ENCODE measurements at regions not wholly inside any gene's neighbourhood (a gene's known extent, or its start where the extent isn't known, plus 50 kb on each side); places are given as distances from the start of the nearest gene placed in this dataset.

DNA sequence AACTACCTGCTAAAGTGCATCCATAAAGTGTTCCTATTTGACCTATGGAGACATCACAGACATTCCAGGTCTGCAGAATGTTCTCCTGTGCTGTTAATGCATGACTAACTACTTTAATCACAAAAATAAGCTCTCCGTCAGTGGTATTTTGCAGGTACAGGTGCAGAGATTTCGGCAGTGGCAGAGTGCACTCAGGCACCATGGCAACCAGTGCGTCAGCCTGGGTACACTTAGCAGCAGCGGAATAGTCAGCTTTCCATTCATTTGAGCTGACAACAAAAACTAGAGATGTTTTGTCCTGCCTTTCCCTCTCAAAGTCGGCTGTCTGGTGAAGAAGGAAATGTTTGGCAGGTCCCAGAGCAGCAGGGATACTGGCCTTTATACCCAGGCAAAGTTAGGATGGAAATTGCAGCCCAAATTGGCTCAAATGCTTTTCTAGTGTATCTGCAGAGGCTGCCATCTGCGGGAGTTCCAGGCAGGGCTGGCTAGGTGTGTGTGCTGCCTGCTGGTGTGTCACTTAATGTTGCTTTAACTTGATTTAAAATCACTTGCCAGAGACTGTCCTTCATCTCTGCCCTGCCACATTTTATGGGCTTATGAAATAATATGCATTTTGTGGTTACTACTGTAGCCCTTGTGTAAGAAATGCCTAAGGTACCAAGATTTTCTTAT lies 195.8 kb downstream of the RAP2A start:
- DNase-seq (ENCODE audit: extremely low read depth, low read depth, low spot score): no peak

DNA sequence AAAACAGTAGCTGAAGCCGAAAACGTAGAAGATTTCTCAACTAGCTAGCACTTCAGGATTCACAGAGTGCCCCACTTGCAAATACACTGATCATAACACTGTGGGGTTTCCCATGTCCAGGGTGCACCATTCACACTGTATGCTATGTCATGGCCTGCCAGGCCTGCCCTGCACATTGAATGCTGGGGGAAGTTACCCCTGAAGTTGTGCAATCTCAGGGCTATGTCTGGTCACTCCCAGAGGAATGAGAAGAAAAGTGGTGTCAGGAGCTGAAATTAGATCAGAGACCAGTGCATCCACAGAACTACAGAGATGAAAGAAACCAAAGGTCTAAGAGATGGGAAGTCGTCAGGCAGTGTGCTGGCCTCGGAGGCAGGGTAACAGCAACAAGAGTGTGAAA lies 196.8 kb downstream of the RAP2A start:
- no peak for DNase-seq (ENCODE audit: extremely low read depth, low read depth, low spot score)

DNA sequence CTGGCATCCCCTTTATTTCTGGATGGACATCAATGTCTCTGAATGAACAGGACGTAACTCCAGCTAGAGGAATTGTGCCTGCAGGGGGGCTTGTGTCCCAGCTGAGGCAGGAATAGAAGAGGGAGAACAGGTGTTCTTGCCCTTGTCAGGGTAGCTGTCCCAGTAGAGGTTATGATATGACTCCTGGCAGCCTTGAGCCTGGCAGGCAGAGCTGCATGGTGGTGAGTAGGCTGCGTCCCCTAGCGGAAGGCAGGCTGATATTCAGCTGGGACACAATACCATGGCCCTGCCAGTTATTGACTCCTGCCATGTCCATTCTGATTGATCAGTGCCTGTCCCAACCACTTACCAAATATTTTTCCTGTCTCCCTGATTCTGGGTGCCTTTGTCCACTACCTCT lies 197.2 kb downstream of the RAP2A start:
- no peak for DNase-seq (ENCODE audit: extremely low read depth, low read depth, low spot score)

DNA sequence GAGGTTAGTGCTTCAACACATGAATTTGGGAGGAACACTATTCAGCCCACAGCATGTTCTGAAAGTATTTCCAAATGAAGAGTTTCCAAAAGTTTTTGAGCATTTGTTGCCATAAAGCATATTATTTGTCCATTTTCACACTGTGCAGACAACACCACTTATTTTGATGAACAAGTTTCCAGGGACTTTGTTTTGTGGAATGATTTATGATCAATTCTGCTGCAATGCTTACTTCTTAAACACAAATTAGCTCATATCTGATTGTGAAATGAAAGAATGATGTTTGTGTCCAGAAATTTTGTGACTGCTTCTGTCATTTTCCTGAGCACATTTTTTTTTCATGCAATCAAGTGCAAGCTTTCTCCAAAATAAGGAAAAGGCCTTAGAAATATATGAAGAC lies 205.3 kb downstream of the RAP2A start:
- no peak for DNase-seq (ENCODE audit: extremely low read depth, low read depth, low spot score)

DNA sequence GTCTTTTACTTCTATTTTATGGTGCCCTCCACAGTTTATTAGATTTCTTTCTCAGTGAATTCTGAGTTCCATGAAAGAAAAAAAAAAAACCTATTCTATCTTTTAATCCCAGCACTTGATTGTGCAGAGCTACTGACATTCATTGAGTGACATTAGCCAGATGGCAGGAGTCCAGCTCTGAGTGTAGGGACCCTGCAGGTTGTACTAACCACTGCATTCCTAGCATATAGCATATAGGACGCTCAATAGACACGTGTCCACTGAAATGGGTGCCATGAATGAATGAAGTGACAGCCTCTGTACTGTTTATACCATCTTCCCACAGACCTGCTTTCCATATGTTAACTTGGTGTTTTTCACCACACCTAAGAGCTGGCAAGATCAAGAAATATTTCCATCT lies 206.3 kb downstream of the RAP2A start:
- DNase-seq (ENCODE audit: extremely low read depth, low read depth, low spot score): no peak

DNA sequence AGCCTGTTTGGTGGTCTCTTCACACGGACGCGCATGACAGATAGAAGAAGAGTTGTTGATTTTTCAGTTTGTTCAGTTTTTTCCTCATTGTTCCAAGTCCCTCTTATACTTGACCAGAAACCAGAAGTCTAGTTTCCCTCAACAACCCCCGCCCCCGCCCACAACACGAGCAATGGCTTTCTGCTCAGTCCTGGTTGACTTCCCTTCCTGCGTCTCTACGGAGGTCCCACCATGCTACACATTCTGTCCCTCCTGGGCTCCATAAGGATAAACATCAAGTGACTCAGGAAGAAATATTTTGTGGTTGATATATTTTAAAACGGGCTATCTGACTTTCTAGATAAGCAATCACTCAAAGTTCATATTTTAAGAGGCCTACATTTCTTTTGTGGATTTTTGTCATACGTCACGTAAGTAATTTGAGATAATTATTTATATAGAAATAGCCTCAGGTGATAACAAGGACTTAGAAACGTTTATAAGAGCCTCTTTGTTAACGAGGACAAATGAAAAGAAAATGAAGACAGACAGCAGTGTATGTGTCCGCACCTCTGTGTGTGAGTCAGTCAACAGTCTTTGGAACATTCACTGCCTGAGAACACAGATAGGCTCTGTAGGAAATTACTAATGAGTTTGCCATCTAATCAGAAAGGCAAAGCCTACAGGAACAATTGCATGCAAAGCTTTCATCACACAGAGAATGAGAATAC lies 214.4 kb downstream of the RAP2A start:
- no peak for DNase-seq (ENCODE audit: extremely low read depth, low read depth, low spot score)

DNA sequence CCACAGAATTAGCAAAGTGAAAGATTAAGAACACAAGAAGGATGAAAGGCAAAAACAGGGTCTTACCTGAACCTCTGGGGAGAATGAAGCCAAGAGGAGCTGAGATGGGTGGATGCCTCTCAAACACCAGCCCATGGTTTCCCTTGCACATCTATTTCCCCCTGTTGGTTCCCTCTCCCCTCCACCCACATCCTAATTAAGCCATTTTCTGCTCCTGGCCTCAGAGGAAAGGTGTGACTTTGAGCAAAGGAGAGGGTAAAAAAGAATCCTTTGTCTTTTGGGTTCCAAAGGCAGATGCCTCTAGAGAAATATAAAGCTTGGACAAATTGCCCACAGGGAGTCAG lies 214.9 kb downstream of the RAP2A start:
- DNase-seq (ENCODE audit: extremely low read depth, low read depth, low spot score): no peak

DNA sequence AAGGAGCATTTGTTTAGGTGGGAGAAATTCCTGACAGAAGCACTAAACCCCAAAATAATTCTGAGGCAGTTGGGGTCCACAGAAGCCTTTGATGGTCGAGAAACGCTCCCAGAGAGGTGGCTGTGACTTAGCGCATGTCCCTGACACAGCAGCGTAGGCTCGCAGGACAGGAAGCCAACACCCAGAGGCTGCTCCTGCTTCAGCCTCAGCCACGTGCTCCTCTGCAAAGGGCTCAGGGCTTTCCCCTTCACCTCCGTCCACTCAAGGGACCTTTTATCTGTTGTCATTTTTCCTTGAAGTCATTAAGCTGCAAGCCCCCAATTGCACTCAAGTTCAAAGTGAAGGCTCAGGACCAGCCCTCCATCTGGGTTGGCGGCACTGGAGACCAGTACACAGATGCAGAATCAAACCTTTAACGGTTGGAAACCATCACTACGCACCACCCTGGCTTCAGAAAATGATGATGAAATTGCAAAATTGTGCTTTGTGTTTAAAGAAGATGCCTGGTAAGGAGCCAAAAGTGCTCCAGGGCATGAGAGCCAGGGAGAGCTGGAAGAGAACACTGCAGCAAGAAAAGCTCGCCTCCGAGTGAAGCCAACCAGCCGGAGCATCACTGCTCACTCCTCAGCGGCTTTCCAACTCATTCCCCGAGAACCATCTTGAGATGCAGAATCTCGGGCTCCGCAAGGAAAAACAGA lies 219.6 kb downstream of the RAP2A start:
- DNase-seq (ENCODE audit: extremely low read depth, low read depth, low spot score): no peak

DNA sequence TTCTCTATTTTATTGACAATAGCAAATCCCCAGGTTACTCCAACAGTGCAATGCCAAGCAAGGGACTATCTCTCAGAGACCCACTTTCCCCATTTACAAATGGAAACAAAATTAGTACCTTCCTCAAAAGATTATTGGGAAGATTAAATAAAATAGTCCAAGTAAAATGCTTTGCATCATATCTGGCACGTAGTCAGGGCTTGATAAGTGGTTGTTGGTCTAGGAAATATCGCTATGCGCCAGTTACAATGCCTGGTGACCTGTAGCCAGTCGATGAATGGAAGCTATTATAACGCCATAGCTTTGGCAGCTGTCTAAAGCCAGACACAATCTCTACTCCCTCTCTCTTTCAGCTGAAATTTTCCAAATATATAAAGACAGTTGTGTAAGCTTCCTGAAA lies 220.3 kb downstream of the RAP2A start:
- no peak for DNase-seq (ENCODE audit: extremely low read depth, low read depth, low spot score)

DNA sequence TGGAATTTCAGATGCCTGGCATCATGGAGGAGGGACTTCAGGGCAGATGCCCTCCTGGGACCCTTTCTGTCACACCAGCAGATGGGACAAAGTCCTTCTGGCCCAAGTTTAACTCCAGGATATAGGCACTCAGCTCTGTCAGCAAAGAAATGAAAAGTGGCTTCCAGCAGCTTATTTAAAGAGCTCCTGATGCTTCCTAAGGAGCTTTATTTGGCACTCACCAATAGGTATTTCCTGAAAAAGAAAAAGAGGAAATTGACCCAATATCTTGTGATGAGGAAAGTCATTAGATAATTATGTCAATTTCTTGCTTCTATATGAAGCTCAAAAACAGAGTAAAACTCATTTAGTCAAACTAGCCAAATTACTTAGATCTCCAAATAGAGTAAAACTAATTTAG lies 224.6 kb downstream of the RAP2A start:
- no peak for DNase-seq (ENCODE audit: extremely low read depth, low read depth, low spot score)

DNA sequence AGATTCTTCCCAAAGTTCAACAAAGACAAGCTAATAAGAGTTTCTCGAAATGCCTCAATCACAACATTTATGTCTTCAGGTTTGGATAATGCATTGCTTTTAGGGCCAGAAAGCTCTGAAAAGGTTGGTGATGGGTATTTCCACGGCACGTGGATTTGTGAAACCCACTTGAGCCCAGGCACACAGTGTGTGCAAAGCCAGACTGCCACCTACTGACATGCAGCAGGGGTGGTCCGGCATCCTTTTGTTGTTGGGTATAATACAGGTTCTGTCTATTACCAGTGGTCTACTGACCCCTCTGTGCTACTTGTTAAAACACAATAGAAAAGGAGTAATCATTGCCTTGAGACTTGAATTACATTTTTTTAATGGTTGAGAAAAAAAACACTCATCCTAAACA lies 225.6 kb downstream of the RAP2A start:
- DNase-seq (ENCODE audit: extremely low read depth, low read depth, low spot score): no peak

DNA sequence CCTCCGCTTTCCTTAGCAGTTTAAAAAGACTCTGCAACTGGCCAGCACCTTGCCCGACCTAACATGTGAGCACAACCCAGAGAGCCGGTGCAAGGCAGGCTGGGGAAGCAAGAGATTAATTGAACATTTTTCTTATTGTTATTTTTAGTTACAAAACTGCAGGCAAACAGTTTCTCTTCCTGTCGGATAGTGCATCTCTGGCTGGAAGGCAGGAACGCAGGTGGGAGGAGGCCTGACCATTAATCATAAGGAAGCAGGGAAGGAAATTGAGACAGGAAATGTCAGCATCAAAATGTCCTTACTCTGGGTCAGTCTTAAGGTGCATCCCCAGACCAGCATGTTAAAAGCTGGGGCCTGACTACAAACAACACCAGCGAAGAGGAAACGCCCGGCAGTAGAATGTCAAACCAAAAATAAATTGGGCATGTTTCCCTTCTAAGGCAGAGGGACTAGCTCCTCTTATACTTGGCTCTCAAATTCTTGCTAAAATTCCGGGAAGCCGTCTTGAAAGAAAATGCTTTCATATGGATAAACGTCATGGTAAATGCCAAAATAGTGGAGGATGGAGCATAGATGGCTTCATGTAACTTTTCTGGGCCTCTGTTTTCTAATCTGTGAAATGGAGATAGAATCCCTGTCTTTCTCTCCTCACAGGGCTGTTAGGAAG lies 226.8 kb downstream of the RAP2A start:
- DNase-seq (ENCODE audit: extremely low read depth, low read depth, low spot score): no peak

DNA sequence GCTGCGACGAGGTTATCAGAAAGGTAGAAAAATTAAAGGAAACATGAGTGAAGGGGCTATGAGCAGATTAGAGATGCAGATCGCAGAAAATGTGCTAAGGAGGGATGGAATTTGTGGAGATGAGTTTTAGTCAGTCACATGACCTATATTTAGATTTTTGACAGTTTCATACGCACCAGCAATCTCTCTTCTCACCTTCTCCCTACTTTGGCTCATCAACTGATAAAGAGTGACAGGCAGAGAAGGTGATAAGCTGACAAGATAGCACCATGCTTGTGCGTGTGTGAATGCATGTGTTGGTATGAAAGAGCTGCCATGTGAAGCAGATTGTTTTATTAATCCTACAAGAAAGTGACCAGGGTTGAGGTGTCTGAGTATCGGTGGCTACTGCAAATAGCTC lies 252.6 kb downstream of the RAP2A start:
- no peak for DNase-seq (ENCODE audit: extremely low read depth, low read depth, low spot score)

DNA sequence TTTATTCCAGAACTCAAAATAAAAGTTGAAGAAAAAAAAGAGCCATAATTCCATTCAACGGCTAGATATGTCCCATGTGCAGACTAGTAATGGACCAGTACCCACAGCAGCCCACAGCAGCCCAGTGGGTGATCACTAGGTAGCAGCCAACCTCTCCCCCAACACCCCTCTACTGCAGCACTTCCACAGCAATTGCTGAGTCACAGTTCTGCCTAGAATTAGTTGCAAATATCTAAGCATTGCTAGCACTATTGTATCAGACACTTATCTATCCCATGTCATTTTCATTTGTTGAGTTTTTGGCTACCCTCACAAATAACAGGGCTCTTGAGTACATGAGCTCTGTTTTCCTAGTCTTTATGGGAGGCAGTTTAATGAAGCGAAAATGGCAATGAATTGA lies 258.7 kb downstream of the RAP2A start:
- DNase-seq (ENCODE audit: extremely low read depth, low read depth, low spot score): no peak

DNA sequence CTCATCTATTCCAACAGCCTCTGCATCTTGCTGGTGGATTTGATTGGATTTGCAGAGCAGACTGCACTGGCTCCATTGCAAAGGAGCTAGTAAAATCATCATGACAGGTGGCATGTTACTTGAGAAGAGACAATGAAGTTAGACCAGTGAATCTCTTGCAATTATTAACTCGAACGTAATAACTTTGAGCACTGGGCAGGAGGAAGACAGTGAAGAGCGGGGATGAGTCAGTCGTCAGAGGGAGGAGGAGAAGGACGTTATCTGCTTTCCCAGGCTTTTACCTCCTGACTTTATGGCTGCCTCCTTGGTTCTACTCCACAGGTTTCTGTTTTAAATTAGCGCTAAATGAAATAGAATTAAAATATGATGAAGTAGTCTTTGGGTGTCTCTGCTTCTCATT lies 257.8 kb upstream of the IPO5 start:
- no peak for DNase-seq (ENCODE audit: extremely low read depth, low read depth, low spot score)

DNA sequence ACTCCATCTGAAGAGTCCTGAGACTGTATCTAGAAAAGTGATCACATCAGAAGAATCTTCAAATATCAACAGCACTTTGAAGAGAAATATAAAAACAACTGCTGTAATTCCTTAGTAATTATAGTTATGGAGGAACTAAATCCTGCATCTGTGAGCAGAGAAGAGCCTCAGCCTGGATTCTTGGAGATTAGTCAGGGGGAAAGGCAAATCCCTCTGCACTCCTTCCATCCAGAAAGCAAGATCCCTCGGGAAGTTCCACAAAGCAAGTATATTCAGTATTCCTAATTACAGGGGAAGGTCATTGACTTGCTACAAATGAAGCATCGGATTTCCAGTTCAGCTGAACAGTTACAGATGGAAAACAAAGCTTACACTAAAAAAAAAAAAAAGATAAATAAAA lies 256.6 kb upstream of the IPO5 start:
- DNase-seq (ENCODE audit: extremely low read depth, low read depth, low spot score): no peak

DNA sequence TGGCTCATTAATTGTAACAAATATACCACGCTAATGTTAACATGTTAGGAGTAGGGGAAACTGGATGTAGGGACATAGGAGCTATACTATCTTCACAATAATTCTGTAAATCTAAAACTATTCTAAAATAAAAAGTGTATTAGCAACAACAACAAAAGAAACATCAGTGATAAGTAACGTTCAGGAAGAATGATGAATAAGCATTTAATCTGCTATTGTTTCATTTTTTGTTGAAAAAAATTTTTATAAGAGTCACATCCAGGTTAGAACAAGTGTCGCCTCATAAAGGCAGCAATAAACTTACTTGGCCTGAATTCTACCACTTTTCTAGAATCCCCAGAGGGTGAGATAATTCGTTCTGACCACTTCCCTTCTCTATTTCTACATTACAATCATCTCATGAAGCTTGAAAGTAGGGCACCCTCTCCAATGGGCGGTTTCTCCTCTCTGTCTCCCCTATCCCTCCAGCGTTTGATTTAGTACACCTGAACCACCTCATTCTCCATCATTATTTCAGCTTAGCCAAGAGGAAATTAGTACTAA lies 253.1 kb upstream of the IPO5 start:
- DNase-seq (ENCODE audit: extremely low read depth, low read depth, low spot score): no peak

DNA sequence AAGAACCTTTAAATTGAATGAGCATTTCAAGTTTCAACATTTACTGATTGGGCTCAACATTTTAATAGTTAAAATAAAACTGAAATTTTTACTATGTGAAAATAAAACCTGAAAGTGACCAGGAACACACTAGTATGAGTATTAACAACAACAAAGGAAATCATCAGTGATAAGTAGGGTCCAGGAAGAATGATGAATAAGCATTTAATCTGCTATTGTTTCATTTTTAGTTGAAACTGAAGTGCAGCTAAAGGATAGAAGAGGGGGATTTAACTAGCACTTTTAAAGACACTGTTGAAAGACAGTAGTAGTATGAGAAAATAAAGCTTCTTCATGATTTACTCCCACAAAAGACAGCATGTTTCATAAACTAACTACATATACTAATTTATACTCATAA lies 250.9 kb upstream of the IPO5 start:
- no peak for DNase-seq (ENCODE audit: extremely low read depth, low read depth, low spot score)

DNA sequence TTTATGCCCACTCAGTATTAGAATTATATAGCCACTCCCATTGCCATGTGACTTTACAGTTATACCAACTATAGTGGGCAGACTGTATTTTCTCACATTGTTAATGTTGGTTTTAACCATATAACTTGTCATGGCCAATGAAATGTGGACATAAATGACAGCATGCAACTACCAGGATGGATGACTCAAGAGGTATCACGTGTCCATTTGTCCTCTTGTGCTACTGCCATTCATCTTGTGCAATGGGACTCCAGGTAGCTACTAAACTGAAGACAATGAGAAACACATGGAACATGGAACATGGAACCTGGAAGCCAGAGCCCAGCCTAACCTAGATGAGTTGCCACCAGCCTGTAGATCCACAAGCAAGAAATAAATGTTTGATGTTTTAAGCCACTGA lies 242.7 kb upstream of the IPO5 start:
- DNase-seq (ENCODE audit: extremely low read depth, low read depth, low spot score): no peak

DNA sequence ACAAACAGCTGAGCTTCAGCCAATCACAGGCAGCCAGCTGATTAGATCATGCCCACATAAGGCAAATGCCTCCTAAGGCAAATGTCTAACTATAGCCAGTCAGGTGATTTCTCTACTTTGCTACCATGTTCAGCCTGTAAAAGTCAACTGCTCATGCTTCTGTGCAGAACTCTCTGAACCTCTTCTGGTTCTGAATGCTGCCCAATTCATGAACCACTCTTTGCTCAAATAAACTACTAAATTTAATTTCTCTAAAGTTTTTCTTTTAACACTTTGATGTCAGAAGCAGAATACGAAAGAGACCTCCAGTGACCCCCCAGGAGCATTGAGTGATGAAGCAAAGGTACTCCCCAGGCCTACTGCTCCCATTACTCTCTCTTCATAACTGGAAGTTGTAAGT lies 240.7 kb upstream of the IPO5 start:
- no peak for DNase-seq (ENCODE audit: extremely low read depth, low read depth, low spot score)

DNA sequence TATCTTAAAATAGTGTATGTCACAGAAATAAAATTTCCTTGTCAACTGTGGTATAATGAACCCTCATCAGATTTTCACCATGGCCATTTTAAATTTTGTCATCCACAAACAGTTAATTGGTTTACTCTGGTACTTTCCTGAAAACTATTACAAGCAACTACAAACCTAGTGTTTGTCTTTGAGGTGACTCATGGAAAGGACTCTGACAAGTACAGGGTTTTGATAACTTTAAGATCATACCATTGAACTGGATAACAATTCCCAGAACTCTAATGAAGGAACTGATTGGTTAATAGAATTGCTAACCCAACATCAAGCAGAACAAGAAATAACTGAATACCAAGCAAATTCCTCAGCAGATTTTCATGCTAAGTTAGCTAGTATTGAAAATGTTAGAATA lies 237.7 kb upstream of the IPO5 start:
- no peak for DNase-seq (ENCODE audit: extremely low read depth, low read depth, low spot score)

DNA sequence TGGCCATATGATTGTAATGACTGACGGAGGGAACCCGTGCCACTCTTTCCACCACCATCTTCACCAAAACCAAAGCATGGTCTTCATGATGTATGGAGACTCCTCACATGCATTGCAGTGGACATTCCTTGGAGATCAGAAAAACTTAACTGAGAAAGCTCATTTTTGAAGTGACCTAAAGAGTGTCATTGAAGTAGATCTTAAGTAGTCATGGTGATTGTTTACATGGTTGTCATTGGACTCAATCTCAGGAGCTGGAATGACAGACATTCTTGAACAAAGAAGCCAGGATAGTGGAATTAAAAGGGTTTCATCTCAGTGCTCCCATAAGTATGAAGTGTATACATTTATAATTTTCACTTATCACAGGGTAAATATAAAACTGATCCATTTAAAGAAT lies 236.7 kb upstream of the IPO5 start:
- no peak for DNase-seq (ENCODE audit: extremely low read depth, low read depth, low spot score)

Measured in glomerular endothelial cell (primary cell).